Uterus (tissue), 2 donors: ENCODE measurements at regions not wholly inside any gene's neighbourhood (a gene's known extent, or its start where the extent isn't known, plus 50 kb on each side); places are given as distances from the start of the nearest gene placed in this dataset.

Source experiments
- POLR2A ChIP-seq, 2 donors: fragments of 450-650 bp; IDR thresholded peaks; one replicate each; pipeline ENCODE4 v1.6.1; 2016; ENCODE audit warnings: antibody characterized with exemption in 2 of 2, mild to moderate bottlenecking in 1 of 2, moderate library complexity in 1 of 2
- TF ChIP-seq, protein P1 (sequence below), 4 experiments: fragments of 200-600 bp in 2 of 4; fragments of 450-650 bp in 2 of 4; sonication (generic) in 2 of 4; IDR thresholded peaks; one replicate each; pipeline ENCODE4 v1.5.1; 2016 to 2019; ENCODE audit warnings: antibody characterized with exemption in 4 of 4, mild to moderate bottlenecking in 2 of 4, moderate library complexity in 1 of 4

DNA sequence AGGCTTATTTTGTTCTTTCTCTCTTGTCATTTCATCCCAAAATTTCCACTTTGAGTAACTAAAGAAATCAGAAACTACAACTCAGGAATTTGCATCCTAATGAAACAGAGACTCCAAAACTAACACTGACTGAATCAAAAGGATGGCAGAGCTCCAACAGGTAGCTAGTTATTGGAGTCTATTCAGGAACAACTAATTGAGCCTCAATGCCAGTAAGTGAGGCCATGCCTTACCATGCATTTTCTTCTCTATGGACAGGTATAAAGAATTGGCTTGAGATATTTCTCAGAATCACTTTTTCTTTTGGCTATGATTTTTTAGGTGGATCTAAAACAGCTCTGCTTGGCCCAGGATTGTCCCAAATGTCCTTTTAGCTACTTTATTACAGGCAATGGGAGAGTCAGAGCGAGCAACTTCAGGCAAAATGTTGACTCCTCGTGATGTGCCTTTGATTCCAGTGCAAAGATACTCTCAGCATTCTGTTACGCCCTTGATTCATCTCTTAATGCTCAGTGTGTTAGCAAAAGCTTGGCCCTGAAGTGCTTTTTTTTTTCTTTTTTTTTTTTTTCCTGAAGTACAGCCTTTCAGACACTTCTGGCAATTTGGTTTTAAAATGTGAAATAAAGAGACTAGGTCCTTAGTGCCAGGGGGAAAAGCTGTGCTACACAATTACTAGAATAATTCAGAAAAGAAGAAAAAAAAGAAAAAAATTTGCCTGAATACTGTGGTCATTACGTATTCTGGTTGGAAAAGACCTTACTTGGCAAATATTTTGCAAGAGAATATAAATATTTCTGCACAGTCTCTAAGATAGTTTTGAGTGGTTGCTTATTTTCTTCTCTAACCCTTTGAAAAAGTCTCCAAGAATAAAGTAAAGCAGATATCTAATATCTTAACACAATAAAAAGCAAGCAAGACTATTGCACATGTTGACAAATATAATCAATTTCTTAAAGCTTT, 423.7 kb downstream of the ANXA1 start:
- TF ChIP-seq, protein P1, sequence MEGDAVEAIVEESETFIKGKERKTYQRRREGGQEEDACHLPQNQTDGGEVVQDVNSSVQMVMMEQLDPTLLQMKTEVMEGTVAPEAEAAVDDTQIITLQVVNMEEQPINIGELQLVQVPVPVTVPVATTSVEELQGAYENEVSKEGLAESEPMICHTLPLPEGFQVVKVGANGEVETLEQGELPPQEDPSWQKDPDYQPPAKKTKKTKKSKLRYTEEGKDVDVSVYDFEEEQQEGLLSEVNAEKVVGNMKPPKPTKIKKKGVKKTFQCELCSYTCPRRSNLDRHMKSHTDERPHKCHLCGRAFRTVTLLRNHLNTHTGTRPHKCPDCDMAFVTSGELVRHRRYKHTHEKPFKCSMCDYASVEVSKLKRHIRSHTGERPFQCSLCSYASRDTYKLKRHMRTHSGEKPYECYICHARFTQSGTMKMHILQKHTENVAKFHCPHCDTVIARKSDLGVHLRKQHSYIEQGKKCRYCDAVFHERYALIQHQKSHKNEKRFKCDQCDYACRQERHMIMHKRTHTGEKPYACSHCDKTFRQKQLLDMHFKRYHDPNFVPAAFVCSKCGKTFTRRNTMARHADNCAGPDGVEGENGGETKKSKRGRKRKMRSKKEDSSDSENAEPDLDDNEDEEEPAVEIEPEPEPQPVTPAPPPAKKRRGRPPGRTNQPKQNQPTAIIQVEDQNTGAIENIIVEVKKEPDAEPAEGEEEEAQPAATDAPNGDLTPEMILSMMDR (IDR thresholded peaks at IDR 0.05) = no peak
- no peak for TF ChIP-seq POLR2A (IDR thresholded peaks at IDR 0.05)
